ENCODE measurements at regions not wholly inside any gene's neighbourhood (a gene's known extent, or its start where the extent isn't known, plus 50 kb on each side); places are given as distances from the start of the nearest gene placed in this dataset.

DNA sequence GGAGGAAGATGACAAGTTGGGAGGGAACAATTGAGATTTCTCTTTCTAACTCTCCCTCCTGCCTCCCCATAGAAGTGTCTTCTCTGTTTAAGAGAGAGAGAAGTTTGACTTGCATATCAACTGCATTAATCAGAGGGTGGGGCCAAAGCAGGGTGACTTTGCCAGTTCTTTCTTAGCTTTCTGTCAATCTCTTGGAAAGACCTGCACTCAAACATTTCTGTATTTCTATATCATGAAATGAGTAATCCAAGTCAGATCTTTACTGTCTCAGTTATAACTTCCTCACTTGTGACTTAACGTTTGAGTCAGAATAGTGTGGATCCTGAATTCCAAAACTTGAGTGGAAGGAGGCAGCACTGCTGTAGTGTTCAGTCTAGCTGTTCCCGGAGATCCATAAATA lies 180.8 kb upstream of the KCNK2 start:
- TF ChIP-seq, protein P1, sequence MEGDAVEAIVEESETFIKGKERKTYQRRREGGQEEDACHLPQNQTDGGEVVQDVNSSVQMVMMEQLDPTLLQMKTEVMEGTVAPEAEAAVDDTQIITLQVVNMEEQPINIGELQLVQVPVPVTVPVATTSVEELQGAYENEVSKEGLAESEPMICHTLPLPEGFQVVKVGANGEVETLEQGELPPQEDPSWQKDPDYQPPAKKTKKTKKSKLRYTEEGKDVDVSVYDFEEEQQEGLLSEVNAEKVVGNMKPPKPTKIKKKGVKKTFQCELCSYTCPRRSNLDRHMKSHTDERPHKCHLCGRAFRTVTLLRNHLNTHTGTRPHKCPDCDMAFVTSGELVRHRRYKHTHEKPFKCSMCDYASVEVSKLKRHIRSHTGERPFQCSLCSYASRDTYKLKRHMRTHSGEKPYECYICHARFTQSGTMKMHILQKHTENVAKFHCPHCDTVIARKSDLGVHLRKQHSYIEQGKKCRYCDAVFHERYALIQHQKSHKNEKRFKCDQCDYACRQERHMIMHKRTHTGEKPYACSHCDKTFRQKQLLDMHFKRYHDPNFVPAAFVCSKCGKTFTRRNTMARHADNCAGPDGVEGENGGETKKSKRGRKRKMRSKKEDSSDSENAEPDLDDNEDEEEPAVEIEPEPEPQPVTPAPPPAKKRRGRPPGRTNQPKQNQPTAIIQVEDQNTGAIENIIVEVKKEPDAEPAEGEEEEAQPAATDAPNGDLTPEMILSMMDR (IDR thresholded peaks at IDR 0.05), result no peak
- Mint-ChIP-seq H3K4me3 (peak overlapping the region; percentile 81), H3K36me3 (ENCODE audit: low read depth) (no peaks in the 10 kb centered on the region), H3K9me3 (no peaks in the 10 kb centered on the region), H3K27me3 (ENCODE audit: insufficient read depth) (no peaks in the 10 kb centered on the region), H3K27ac (peak overlapping the region; percentile 92), H3K4me1 (ENCODE audit: low read depth) (peaks cover 82% of the 10 kb centered on the region)
- DNase-seq, result peak; percentile 64

DNA sequence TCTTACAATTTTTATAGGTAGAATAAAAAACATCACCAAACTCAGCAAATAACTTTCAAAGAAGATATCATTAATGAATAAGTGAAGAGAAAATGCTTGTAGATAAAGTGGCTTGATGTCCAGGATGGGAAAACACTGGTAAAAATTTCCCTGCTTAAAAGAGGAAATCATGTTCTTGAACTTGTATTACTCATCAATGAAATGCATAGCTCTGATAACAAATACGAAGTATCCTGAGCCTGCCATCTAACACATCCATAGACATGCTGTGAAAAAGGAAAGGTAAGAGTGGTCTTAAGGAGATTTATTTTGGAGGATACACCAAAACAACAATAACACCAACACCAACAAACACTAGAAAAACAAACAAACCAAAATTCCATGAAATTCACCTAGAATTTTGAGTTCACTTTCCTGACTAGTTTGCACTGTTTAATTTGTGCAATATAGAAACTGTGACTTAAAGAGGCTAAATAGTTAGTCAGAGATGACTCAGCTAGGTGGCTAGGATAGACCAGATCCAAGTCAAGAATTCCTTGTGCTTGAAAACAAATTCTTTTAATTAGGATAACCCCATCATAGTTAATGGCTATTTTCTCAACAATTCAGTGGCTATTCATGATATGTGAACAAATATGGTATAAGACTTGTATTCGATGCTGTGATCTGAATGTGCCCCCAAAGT lies 179.8 kb upstream of the KCNK2 start:
- TF ChIP-seq, protein P1 (IDR thresholded peaks at IDR 0.05), result no peak
- Mint-ChIP-seq H3K27me3 (ENCODE audit: insufficient read depth) (no peaks in the 10 kb centered on the region), H3K9me3 (no peaks in the 10 kb centered on the region), H3K36me3 (ENCODE audit: low read depth) (no peaks in the 10 kb centered on the region), H3K4me3 (peak overlapping the region; percentile 81), H3K4me1 (ENCODE audit: low read depth) (peaks cover 71% of the 10 kb centered on the region), H3K27ac (peak overlapping the region; percentile 92)
- DNase-seq, result peak; percentile 56

DNA sequence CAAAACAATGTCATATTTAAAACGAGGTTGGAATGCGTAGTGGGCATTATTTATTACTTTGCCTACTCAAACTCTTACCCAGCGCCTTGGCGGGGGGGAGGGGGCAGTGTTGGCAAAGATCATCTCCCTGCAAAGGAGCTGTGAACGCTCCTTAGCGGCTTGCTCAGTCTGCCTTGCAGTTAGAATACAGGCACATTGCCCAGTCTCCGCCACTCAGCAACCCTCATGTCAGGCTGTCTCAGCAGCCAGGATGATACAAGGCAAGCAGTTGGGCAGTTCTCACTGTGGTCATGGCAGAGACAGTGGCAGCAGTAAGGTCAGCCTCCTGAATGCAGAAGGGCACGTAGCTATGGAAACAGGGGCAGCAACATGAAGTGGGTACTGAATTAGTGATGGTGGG lies 170.4 kb upstream of the KCNK2 start:
- H3K9me3 Mint-ChIP-seq, result no peaks in the 10 kb centered on the region
- TF ChIP-seq, protein P1 (IDR thresholded peaks at IDR 0.05), result no peak
- peaks cover 2% of the 10 kb centered on the region; the same call in 1 of the 2 replicates for H3K27me3 Mint-ChIP-seq (ENCODE audit: insufficient read depth)
- DNase-seq, result no peak
- no peak overlapping the region for H3K4me3 Mint-ChIP-seq
- no peak overlapping the region for H3K27ac Mint-ChIP-seq
- H3K36me3 Mint-ChIP-seq (ENCODE audit: low read depth), result no peaks in the 10 kb centered on the region
- H3K4me1 Mint-ChIP-seq (ENCODE audit: low read depth), result peaks cover 19% of the 10 kb centered on the region; the same call in 1 of the 2 replicates

DNA sequence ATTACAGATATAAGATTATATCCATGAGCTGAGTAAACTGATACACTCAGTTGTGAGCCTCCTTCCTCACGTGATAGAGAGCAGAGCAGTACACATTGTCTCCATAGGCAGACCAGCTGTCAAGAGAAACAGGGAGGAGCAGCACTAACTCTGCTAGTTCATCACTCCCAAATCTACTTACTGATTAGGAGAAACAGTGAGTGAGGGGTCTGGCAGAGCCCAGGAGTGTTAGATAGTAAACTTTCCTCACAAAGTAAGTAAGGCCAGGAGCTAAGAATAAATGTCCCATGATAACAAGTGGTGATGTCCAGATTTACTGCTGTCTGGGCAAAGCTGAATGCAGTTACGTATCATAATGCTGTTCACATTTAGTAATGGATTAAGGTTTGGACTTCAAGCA lies 168.6 kb upstream of the KCNK2 start:
- Mint-ChIP-seq H3K4me1 (ENCODE audit: low read depth) (peaks cover 19% of the 10 kb centered on the region; the same call in 1 of the 2 replicates), H3K36me3 (ENCODE audit: low read depth) (no peaks in the 10 kb centered on the region), H3K9me3 (no peaks in the 10 kb centered on the region), H3K4me3 (no peak overlapping the region), H3K27me3 (ENCODE audit: insufficient read depth) (peaks cover 3% of the 10 kb centered on the region), H3K27ac (no peak overlapping the region)
- no peak for DNase-seq
- TF ChIP-seq, protein P1 (IDR thresholded peaks at IDR 0.05), result no peak

DNA sequence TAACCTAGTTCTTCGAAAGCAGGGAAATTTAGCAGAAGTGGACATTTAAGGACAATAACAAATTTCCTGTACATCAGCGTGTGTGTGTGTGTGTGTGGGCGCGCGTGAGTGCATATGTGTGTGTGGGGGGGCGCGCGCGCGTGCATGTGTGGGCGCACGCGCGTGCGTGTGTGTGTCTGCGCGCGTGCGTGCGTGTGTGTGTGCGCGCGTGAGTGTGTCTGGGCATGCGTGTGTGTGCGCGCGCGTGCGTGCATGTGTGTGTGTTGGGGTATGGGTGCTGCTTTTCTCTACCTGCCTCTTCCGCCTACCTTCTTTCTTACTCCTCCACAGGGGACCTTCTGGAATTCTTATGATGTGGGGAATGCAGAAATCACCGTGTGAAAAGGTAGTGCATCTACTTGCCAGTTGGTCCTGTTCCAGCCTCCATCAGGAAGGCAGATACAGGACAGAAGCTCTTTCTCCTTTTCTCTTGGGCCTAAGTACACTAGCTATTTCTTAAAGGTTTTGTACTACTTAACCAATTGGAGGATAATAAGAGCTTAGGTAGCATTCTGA lies 165.4 kb upstream of the KCNK2 start:
- no peak overlapping the region for H3K27ac Mint-ChIP-seq

More for the DNA sequence above, 165.4 kb upstream of the KCNK2 start:
- Mint-ChIP-seq H3K27me3 (ENCODE audit: insufficient read depth) (peaks cover 1% of the 10 kb centered on the region; the same call in 1 of the 2 replicates), H3K4me3 (no peak overlapping the region), H3K9me3 (no peaks in the 10 kb centered on the region), H3K4me1 (ENCODE audit: low read depth) (peaks cover 32% of the 10 kb centered on the region), H3K36me3 (ENCODE audit: low read depth) (no peaks in the 10 kb centered on the region)
- TF ChIP-seq, protein P1 (IDR thresholded peaks at IDR 0.05), result no peak
- no peak for DNase-seq
